Liver (tissue), 3 donors: ENCODE measurements at regions not wholly inside any gene's neighbourhood (a gene's known extent, or its start where the extent isn't known, plus 50 kb on each side); places are given as distances from the start of the nearest gene placed in this dataset.

Experiments
- GABPA ChIP-seq, 2 donors: IDR thresholded peaks in 1 of 2; conservative IDR thresholded peaks in 1 of 2; 2 replicates each; pipeline ENCODE4 v1.6.1; 2016; ENCODE audit warnings: antibody characterized with exemption in 2 of 2, mild to moderate bottlenecking in 1 of 2, moderate library complexity in 1 of 2
- RAD21 ChIP-seq, 2 donors: IDR thresholded peaks; 2 replicates each; pipeline ENCODE4 v1.6.1; 2016; ENCODE audit warnings: antibody characterized with exemption in 2 of 2, mild to moderate bottlenecking in 2 of 2
- TF ChIP-seq, protein P1 (sequence below): fragments of 150-350 bp; IDR thresholded peaks from 2 replicates; pipeline ENCODE4 v1.5.1; 2017; ENCODE audit warnings: improper control_type of control experiment, low read depth, low read length; ENCODE audit not compliant: missing input control
- TF ChIP-seq, protein P2 (sequence below): IDR thresholded peaks from 2 replicates; pipeline ENCODE4 v1.6.1; 2016; ENCODE audit warnings: antibody characterized with exemption, mild to moderate bottlenecking
- donor health status: healthy.
- donor health status: healthy.

DNA sequence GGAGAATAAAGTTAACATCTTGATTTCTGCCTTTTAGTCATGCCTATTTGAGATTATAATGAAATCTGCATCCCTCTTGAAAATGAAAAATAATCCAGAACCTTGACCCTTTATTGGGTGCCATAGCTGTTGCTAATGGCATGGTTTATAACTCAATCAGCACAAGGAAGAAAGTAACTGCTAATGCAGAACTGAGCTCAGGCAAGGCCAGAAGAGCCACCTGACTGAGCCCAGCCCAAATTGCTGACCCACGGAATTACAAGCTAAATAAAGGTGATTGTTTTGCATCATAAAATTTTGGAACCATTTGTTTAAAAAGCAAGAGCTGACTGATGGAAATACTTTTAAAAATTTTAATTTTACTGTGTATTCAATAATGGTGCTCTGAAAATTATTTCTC, 76.4 kb upstream of the TBL1X start:
- TF ChIP-seq, protein P1, sequence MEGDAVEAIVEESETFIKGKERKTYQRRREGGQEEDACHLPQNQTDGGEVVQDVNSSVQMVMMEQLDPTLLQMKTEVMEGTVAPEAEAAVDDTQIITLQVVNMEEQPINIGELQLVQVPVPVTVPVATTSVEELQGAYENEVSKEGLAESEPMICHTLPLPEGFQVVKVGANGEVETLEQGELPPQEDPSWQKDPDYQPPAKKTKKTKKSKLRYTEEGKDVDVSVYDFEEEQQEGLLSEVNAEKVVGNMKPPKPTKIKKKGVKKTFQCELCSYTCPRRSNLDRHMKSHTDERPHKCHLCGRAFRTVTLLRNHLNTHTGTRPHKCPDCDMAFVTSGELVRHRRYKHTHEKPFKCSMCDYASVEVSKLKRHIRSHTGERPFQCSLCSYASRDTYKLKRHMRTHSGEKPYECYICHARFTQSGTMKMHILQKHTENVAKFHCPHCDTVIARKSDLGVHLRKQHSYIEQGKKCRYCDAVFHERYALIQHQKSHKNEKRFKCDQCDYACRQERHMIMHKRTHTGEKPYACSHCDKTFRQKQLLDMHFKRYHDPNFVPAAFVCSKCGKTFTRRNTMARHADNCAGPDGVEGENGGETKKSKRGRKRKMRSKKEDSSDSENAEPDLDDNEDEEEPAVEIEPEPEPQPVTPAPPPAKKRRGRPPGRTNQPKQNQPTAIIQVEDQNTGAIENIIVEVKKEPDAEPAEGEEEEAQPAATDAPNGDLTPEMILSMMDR = no peak
- TF ChIP-seq, protein P2, sequence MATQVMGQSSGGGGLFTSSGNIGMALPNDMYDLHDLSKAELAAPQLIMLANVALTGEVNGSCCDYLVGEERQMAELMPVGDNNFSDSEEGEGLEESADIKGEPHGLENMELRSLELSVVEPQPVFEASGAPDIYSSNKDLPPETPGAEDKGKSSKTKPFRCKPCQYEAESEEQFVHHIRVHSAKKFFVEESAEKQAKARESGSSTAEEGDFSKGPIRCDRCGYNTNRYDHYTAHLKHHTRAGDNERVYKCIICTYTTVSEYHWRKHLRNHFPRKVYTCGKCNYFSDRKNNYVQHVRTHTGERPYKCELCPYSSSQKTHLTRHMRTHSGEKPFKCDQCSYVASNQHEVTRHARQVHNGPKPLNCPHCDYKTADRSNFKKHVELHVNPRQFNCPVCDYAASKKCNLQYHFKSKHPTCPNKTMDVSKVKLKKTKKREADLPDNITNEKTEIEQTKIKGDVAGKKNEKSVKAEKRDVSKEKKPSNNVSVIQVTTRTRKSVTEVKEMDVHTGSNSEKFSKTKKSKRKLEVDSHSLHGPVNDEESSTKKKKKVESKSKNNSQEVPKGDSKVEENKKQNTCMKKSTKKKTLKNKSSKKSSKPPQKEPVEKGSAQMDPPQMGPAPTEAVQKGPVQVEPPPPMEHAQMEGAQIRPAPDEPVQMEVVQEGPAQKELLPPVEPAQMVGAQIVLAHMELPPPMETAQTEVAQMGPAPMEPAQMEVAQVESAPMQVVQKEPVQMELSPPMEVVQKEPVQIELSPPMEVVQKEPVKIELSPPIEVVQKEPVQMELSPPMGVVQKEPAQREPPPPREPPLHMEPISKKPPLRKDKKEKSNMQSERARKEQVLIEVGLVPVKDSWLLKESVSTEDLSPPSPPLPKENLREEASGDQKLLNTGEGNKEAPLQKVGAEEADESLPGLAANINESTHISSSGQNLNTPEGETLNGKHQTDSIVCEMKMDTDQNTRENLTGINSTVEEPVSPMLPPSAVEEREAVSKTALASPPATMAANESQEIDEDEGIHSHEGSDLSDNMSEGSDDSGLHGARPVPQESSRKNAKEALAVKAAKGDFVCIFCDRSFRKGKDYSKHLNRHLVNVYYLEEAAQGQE = no peak
- no peak for TF ChIP-seq RAD21 (IDR thresholded peaks at IDR 0.05)
- TF ChIP-seq GABPA (IDR thresholded peaks at IDR 0.05 in 1 of 2, conservative IDR thresholded peaks at IDR 0.05 in 1 of 2) = no peak
